T-cell (primary cell): ENCODE measurements at regions not wholly inside any gene's neighbourhood (a gene's known extent, or its start where the extent isn't known, plus 50 kb on each side); places are given as distances from the start of the nearest gene placed in this dataset.

Experiments used
- ATAC-seq, 4 experiments: fragments of 200-7000 bp in 3 of 4; fragments of 150-1000 bp in 1 of 4; cut with Tn5 transposase; replicated peaks in 1 of 4; 1 replicate in 3 of 4; 2 replicates in 1 of 4; pipeline ENCODE4 v1.10.0; 2021; ENCODE audit warnings: moderate library complexity in 3 of 4, mild to moderate bottlenecking in 2 of 4, moderate number of reproducible peaks in 1 of 4
- CTCF ChIA-PET, 2 donors: fragments of 300-600 bp; sonication (Branson Sonifier 250); formaldehyde crosslinking; loops; one replicate each; lab custom pipeline; 2022; ENCODE audit warnings: antibody characterized with exemption in 2 of 2; lab: Charles Lee
- POLR2A ChIA-PET, 2 donors: fragments of 300-600 bp; sonication (Branson Sonifier 250); formaldehyde crosslinking; loops; one replicate each; lab custom pipeline; 2022; ENCODE audit warnings: antibody characterized with exemption in 2 of 2; lab: Charles Lee
- DNase-seq, 35 experiments: peaks; one replicate each; pipeline versions ENCODE4 v3.0.0 to v3.0.0-alpha.2; 2013 to 2023
- H3K27ac ChIP-seq: one replicate; pipeline ENCODE4 v1.5.1; 2013; ENCODE audit warnings: low read length
- H3K27me3 ChIP-seq, 2 experiments: replicated peaks in 1 of 2; 1 replicate in 1 of 2; 2 replicates in 1 of 2; pipeline versions ENCODE4 v1.6.1 to v1.7.0; 2013; ENCODE audit warnings: low read length in 1 of 2, mixed read lengths in 1 of 2; ENCODE audit not compliant: control insufficient read depth in 2 of 2, insufficient read depth in 2 of 2; ENCODE audit errors: extremely low read depth in 1 of 2
- H3K36me3 ChIP-seq, 2 donors: 1 replicate in 1 of 2; 2 replicates in 1 of 2; pipeline versions ENCODE4 v1.6.1 to v1.7.0; 2013; ENCODE audit warnings: low read length in 1 of 2; ENCODE audit not compliant: control insufficient read depth in 2 of 2, insufficient read depth in 1 of 2; ENCODE audit errors: extremely low read depth in 1 of 2
- H3K4me1 ChIP-seq, 2 experiments: 1 replicate in 1 of 2; 2 replicates in 1 of 2; pipeline versions ENCODE4 v1.6.1 to v1.7.0; 2013; ENCODE audit warnings: low read length in 2 of 2, mixed read lengths in 1 of 2; ENCODE audit not compliant: insufficient read depth in 2 of 2, control insufficient read depth in 1 of 2; ENCODE audit errors: extremely low read depth in 1 of 2
- H3K4me3 ChIP-seq, 2 donors: 1 replicate in 1 of 2; 2 replicates in 1 of 2; pipeline versions ENCODE4 v1.5.1 to v1.7.0; 2013; ENCODE audit warnings: mild to moderate bottlenecking in 2 of 2, low read length in 1 of 2, moderate library complexity in 1 of 2; ENCODE audit not compliant: control insufficient read depth in 1 of 2; ENCODE audit errors: extremely low read depth in 1 of 2
- H3K9me3 ChIP-seq: 2 replicates; pipeline ENCODE4 v1.7.0; 2013
- H3K27ac Mint-ChIP-seq, 2 donors: one replicate each; pipeline ENCODE4 v1.8.0; 2020 to 2021; ENCODE audit warnings: mild to moderate bottlenecking in 2 of 2, mixed read lengths in 2 of 2
- H3K27me3 Mint-ChIP-seq, 2 donors: one replicate each; pipeline ENCODE4 v1.8.0; 2021 to 2022; ENCODE audit warnings: mixed read lengths in 2 of 2
- H3K36me3 Mint-ChIP-seq: one replicate; pipeline ENCODE4 v1.8.0; 2021; ENCODE audit warnings: mixed read lengths
- H3K4me1 Mint-ChIP-seq, 3 donors: one replicate each; pipeline ENCODE4 v1.8.0; 2020 to 2022; ENCODE audit warnings: mixed read lengths in 3 of 3, mild to moderate bottlenecking in 1 of 3
- H3K4me3 Mint-ChIP-seq, 3 donors: one replicate each; pipeline ENCODE4 v1.8.0; 2020 to 2022; ENCODE audit warnings: mild to moderate bottlenecking in 3 of 3, mixed read lengths in 3 of 3, moderate library complexity in 3 of 3
- H3K9me3 Mint-ChIP-seq, 3 donors: one replicate each; pipeline ENCODE4 v1.8.0; 2020 to 2022; ENCODE audit warnings: mixed read lengths in 3 of 3
- whole genome bisulfite sequencing: methylation state at CpG from one replicate; pipeline ENCODE4 v1.1.5; 2013; ENCODE audit warnings: missing lambda C conversion rate; ENCODE audit not compliant: insufficient coverage; 5-methylcytosine and 5-hydroxymethylcytosine counted together

- no peak for DNase-seq
- no peaks in the 10 kb centered on the region for H3K9me3 Mint-ChIP-seq
Measured at GRCh38 chr2:819121-819520, 131.5 kb upstream of the SNTG2 start.

GRCh38 chr2:817336-818015 lies 133.2 kb upstream of the SNTG2 start:
- H3K4me1 ChIP-seq = no peaks in the 10 kb centered on the region
- ATAC-seq (no peak), DNase-seq (no peak)
- peaks cover 0 to 3% of the 10 kb centered on the region in 2 experiments for H3K27me3 ChIP-seq
- H3K36me3 ChIP-seq = no peaks in the 10 kb centered on the region
- H3K4me1 Mint-ChIP-seq = no peaks in the 10 kb centered on the region
- H3K27ac ChIP-seq = no peak overlapping the region
- no peak overlapping the region for H3K27ac Mint-ChIP-seq
- H3K9me3 Mint-ChIP-seq = no peaks in the 10 kb centered on the region
- H3K27me3 Mint-ChIP-seq = peaks cover 0 to 4% of the 10 kb centered on the region in 2 donors
- H3K4me3 Mint-ChIP-seq = no peak overlapping the region
- no peak overlapping the region for H3K4me3 ChIP-seq
- WGBS = 78% methylated on average over 5 of the region's 6 CpGs
- ChIA-PET POLR2A (no interaction called here), CTCF (no interaction called here)
- H3K36me3 Mint-ChIP-seq = no peaks in the 10 kb centered on the region
- H3K9me3 ChIP-seq = no peaks in the 10 kb centered on the region

More at GRCh38 chr2:819121-819520, 131.5 kb upstream of the SNTG2 start:
- WGBS = 90% methylated on average over 10 of the region's 12 CpGs
- Histone ChIP-seq H3K4me3 (no peak overlapping the region), H3K27ac (no peak overlapping the region), H3K36me3 (no peaks in the 10 kb centered on the region), H3K27me3 (peaks cover 0 to 3% of the 10 kb centered on the region in 2 experiments), H3K4me1 (no peaks in the 10 kb centered on the region), H3K9me3 (no peaks in the 10 kb centered on the region)
- no peak overlapping the region for H3K27ac Mint-ChIP-seq
- no peaks in the 10 kb centered on the region for H3K36me3 Mint-ChIP-seq
- no peaks in the 10 kb centered on the region for H3K4me1 Mint-ChIP-seq
- no peak overlapping the region for H3K4me3 Mint-ChIP-seq
- peaks cover 0 to 3% of the 10 kb centered on the region in 2 donors for H3K27me3 Mint-ChIP-seq
- no peak for ATAC-seq
- CTCF ChIA-PET = no interaction called here
- POLR2A ChIA-PET = no interaction called here

- no peak overlapping the region for H3K27ac ChIP-seq
- H3K9me3 ChIP-seq = no peaks in the 10 kb centered on the region
- no peaks in the 10 kb centered on the region for H3K36me3 ChIP-seq
- peaks cover 0 to 4% of the 10 kb centered on the region in 2 donors for H3K27me3 Mint-ChIP-seq
- CTCF ChIA-PET = no interaction called here
- no peak overlapping the region for H3K27ac Mint-ChIP-seq
- WGBS = 83% methylated on average over 4 of the region's 5 CpGs
- H3K4me1 Mint-ChIP-seq = no peaks in the 10 kb centered on the region
- POLR2A ChIA-PET = no interaction called here
- no peak for DNase-seq
- H3K36me3 Mint-ChIP-seq = no peaks in the 10 kb centered on the region
- no peaks in the 10 kb centered on the region for H3K9me3 Mint-ChIP-seq
- H3K4me3 ChIP-seq = no peak overlapping the region
- ATAC-seq = no peak
- peaks cover 0 to 3% of the 10 kb centered on the region in 2 experiments for H3K27me3 ChIP-seq
- no peaks in the 10 kb centered on the region for H3K4me1 ChIP-seq
- no peak overlapping the region for H3K4me3 Mint-ChIP-seq
Measured at GRCh38 chr2:816278-816677, 134.4 kb upstream of the SNTG2 start.

- Mint-ChIP-seq H3K27ac (no peak overlapping the region), H3K27me3 (peaks cover 0 to 4% of the 10 kb centered on the region in 2 donors), H3K4me3 (no peak overlapping the region), H3K9me3 (no peaks in the 10 kb centered on the region), H3K36me3 (no peaks in the 10 kb centered on the region), H3K4me1 (no peaks in the 10 kb centered on the region)
- Histone ChIP-seq H3K4me3 (no peak overlapping the region), H3K9me3 (no peaks in the 10 kb centered on the region), H3K27me3 (peaks cover 0 to 3% of the 10 kb centered on the region in 2 experiments), H3K4me1 (no peaks in the 10 kb centered on the region), H3K36me3 (no peaks in the 10 kb centered on the region), H3K27ac (no peak overlapping the region)
- ATAC-seq (no peak), DNase-seq (no peak)
- CTCF ChIA-PET = no interaction called here
- POLR2A ChIA-PET = no interaction called here
- 50% methylated on average over 1 of the region's 1 CpG for WGBS
Measured at GRCh38 chr2:810397-810796, 133.2 kb upstream of the TMEM18 start.

GRCh38 chr2:807300-807699 lies 130.1 kb upstream of the TMEM18 start:
- Mint-ChIP-seq H3K36me3 (no peaks in the 10 kb centered on the region), H3K4me1 (no peaks in the 10 kb centered on the region), H3K4me3 (no peak overlapping the region), H3K27me3 (no peaks in the 10 kb centered on the region), H3K27ac (no peak overlapping the region), H3K9me3 (no peaks in the 10 kb centered on the region)
- ChIA-PET CTCF (interaction anchor here in 1 of 2 donors (0.6 kb wide), 1 partner anchor 965 kb away, joined by 3 read pairs; no protein-coding TSS in a partner anchor), POLR2A (no interaction called here)
- DNase-seq = no peak
- WGBS = 87% methylated on average over 3 of the region's 6 CpGs
- Histone ChIP-seq H3K27me3 (peaks cover 0 to 3% of the 10 kb centered on the region in 2 experiments), H3K9me3 (no peaks in the 10 kb centered on the region), H3K36me3 (no peaks in the 10 kb centered on the region), H3K4me3 (no peak overlapping the region), H3K27ac (no peak overlapping the region), H3K4me1 (no peaks in the 10 kb centered on the region)
- ATAC-seq = no peak

GRCh38 chr2:805664-806063 lies 128.5 kb upstream of the TMEM18 start:
- Histone ChIP-seq H3K27me3 (peaks cover 0 to 3% of the 10 kb centered on the region in 2 experiments), H3K4me3 (no peak overlapping the region), H3K27ac (no peak overlapping the region), H3K4me1 (no peaks in the 10 kb centered on the region), H3K9me3 (no peaks in the 10 kb centered on the region), H3K36me3 (no peaks in the 10 kb centered on the region)
- no peaks in the 10 kb centered on the region for H3K9me3 Mint-ChIP-seq
- no peaks in the 10 kb centered on the region for H3K4me1 Mint-ChIP-seq
- H3K4me3 Mint-ChIP-seq = no peak overlapping the region
- no peaks in the 10 kb centered on the region for H3K36me3 Mint-ChIP-seq
- no peak overlapping the region for H3K27ac Mint-ChIP-seq
- no peak for DNase-seq
- no peak for ATAC-seq
- ChIA-PET POLR2A (no interaction called here), CTCF (no interaction called here)
- WGBS = 100% methylated on average over 1 of the region's 5 CpGs
- H3K27me3 Mint-ChIP-seq = no peaks in the 10 kb centered on the region
